HG02970 (cell line): ENCODE measurements at regions not wholly inside any gene's neighbourhood (a gene's known extent, or its start where the extent isn't known, plus 50 kb on each side); places are given as distances from the start of the nearest gene placed in this dataset.

ENCODE experiments used
- ATAC-seq: cut with Tn5 transposase; IDR thresholded peaks from one replicate; pipeline ENCODE4 v1.9.1; 2021; ENCODE audit warnings: mild to moderate bottlenecking, moderate library complexity, moderate number of reproducible peaks; ENCODE audit not compliant: unreplicated experiment, low FRiP score

DNA sequence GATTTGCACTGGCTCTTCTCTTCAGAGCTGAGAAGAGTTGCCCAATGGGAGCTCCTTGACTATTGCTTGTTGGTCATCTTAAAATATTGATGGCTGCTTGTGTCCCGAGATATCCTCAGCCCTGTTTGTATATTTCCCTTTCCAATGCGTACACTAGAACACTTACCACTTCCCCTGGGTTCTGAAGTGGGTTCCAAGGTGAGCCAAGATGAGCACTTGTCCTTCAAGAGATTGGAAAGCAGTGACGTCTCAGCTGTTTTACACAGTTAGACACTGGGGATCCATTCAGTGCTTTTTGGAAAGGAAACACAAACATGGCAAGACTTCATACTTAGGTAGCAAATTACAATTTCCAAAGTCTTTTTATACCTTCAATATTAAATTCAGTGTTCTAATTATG is 716.4 kb upstream of the CITED2 start:
- no peak for ATAC-seq

DNA sequence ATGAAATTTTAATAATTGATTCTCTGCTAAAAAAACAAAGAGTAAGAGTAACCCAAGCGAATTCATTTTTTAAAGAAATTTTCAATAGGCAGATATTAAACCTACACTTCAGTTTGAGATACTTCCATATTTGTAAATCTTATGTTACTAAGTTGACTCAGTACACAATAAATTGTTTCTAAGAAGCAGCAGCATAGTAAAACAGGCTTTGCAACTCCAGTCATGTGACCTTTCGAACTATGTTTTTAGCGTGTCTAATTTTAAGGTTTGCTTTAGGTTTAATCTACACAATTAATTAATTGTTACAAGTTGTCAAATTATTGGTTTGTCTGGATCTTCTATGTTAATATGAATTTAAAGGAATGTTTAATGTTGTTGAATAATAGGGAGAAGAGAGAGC is 708.9 kb upstream of the CITED2 start:
- ATAC-seq, result no peak

DNA sequence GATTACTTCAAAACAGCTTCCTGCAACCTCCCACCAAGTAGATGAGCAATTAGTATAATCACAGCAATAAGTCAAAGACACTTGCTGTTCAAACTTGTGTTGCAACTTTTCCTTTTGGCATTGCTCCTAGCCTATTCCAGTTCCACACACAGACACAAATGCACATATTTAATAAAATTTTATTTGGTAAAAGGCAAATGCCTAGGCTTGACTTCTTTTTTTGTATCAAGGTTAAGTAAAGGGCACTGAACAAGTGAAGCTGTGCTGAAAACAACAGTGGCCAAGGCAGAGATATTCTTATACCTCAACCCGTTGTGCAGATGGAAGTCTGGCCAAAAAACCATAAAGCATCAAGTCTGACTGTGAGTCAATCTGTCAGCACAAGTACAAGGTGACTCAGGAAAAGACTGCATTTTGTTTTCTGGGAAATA is 708.4 kb upstream of the CITED2 start:
- no peak for ATAC-seq

- no peak for ATAC-seq
These were observed 704.9 kb upstream of the CITED2 start for GRCh38 chr6:140079328-140079727.

- ATAC-seq, result no peak
These were observed 704.2 kb upstream of the CITED2 start for GRCh38 chr6:140078561-140079125.

GRCh38 chr6:140077827-140078560 is 703.5 kb upstream of the CITED2 start:
- ATAC-seq, result no peak

GRCh38 chr6:140076105-140076504 is 701.7 kb upstream of the CITED2 start:
- ATAC-seq, result no peak

DNA sequence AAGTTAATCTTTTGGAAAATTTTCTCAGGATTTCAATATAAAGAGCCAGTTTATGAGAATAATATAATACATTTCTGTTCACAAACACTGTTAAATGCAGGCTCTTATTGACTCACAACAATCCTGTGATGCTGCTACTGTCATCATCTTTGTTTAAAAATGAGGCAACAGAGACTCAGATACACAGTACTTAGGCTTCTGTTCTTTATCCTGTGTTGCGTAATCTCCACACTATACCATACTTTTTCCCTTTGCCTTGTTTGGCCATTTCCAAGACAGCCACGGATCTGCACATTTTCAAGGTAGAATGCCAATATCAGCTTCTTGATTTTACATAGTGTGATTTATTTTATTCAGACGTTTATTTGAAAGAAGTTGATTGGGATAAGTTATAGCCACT is 699.0 kb upstream of the CITED2 start:
- no peak for ATAC-seq

DNA sequence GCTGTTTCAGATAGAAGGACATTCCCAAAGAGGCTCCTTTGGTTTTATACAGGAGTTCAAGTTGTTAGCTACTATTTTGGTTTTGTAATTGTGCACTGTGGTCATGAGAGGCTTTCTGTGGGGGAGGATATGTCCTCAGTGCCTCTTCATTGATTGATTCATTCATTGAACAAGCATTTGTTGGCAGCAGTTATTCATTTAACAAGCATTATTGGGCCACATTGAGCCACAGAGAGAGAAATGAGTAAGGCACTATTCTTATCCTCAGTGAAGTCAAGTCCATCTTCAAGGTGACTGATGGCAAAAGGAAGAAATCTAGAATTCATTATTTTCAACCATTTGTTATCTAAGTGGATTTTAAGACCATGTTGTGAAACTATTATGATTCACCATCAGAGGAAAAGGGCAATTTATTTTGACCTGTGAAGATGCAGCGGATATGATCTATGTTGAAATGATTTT is 697.2 kb upstream of the CITED2 start:
- no peak for ATAC-seq

DNA sequence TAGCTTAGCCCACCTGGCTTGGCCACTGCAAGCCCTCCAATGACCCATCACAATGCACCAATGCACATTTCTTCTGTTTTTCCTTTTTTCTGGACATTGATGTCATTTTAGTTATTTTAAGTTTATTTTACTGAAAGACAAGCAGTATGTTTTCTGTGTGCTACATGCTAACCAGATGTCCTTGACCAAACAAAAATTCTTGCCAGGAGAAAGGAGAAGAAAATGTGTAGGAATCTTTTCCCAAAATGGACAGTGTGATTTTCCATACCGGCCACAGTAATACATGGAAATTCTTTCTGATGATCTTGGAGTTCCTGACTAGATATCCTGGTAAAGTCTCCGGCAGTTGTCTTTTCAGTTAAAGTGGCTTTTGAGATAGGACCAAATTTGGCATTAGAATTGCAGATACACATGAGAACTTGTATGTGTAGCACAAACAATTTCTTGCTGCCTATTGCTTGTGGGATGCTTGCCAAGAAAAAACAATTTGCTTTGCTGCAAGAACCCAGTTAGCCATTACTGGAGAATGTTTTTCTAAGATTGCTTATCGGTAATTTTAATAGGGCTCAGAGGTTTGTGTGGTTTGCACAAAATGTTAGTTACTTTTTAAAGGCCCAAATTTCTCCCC is 696.5 kb upstream of the CITED2 start:
- ATAC-seq, result no peak

GRCh38 chr6:140069576-140069975 is 695.1 kb upstream of the CITED2 start:
- no peak for ATAC-seq

DNA sequence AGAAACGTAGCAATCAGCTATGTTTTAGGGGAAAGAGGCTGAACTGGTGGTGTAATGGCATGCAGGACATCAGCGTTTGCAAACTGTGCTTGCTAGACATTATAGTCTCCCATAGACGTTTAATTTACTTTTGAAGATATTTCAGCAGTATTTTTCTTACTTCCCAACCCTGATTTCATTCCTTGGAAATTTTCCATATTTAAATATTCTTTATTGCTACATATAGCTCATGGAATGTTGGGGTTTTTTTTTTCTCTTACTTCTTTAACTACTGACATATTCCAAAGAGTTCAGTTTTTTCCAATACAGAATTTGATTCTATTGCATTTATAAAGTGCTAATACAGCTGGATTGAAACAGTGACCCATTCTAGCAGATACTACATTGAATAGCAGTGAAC is 694.4 kb upstream of the CITED2 start:
- no peak for ATAC-seq

DNA sequence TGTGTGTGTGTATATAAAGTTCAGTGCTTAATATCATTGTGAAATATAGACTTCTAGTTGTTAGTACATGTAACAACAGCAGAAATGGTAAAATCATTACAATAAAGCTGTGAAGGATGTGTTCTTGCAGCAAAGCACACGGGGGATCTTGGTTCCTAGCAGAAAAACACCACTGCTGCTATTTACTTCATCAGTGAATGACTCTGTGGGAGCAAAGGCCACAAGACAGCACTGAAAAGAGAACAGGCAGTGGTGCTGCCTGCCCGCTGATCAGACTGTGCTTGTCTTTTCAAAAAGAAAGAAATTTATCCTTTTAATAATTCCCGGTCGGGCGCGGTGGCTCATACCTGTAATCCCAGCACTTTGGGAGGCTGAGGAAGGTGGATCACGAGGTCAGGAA is 689.9 kb upstream of the CITED2 start:
- ATAC-seq, result no peak

DNA sequence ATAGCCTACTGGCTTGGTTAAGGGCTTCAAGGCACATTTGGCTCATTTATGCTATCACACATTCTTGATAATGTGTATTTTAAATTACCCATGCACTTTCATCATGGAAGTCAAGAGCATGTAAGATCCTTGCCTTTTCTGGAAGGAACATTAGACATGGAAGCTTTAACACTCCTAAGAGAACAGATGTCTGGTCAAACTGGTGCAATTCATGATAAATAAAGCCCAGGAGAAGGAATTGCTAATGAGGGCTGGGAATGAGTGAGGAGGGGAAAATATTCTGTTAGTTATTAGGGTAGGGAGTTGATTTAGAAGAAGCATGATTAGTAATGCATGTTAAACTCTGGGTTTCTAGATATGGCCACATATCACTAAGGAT is 688.6 kb upstream of the CITED2 start:
- no peak for ATAC-seq

GRCh38 chr6:140062043-140063020 is 687.9 kb upstream of the CITED2 start:
- no peak for ATAC-seq

GRCh38 chr6:140061110-140062042 is 686.9 kb upstream of the CITED2 start:
- no peak for ATAC-seq

DNA sequence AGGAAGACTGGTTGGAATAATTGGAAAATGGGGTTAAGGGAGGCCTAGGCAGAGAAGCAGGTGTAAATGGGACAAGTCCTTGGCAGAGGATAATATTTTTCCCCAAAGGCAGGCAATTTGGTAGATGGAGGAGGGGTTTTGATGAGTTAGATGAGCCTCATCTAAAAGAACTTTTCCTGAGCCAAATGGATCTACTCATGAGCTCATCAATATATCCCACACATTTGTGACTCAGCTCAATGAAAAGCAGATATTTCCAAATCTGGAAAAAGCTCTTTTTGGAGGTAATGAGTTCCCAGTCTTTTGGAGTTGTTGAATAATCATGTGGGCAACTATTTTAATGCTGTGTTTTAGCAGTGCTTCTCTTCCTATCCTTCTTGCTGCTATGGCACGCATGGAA is 685.5 kb upstream of the CITED2 start:
- ATAC-seq, result no peak

DNA sequence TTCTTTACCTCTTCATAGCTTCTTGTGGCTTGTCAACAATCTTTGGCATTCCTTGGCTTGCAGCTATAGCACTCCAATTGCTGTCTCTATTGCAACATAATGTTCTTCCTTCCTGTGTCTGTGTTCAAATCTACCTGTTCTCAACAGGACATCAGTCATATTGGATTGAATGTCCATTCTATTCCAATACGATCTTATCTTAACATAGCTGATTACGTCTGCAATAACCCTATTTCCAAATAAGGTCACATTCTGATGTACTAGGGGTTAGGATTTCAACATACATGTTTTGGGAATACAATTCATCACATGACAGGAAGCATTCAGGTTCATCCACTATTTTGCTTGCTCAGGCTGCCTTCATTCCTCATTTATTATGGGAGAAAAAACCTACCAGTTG is 684.4 kb upstream of the CITED2 start:
- ATAC-seq, result no peak
